Vagina (tissue), 2 donors: ENCODE measurements at regions not wholly inside any gene's neighbourhood (a gene's known extent, or its start where the extent isn't known, plus 50 kb on each side); places are given as distances from the start of the nearest gene placed in this dataset.

Experiments used
- CTCF ChIP-seq, 3 experiments: fragments of 450-650 bp in 2 of 3; fragments of 200-600 bp in 1 of 3; sonication (generic) in 1 of 3; IDR thresholded peaks; one replicate each; pipeline ENCODE4 v1.5.1; 2017 to 2019; ENCODE audit warnings: antibody characterized with exemption in 3 of 3, mild to moderate bottlenecking in 2 of 3, moderate library complexity in 2 of 3
- POLR2A ChIP-seq, 2 donors: fragments of 450-650 bp; IDR thresholded peaks; one replicate each; pipeline ENCODE4 v1.6.1; 2017; ENCODE audit warnings: antibody characterized with exemption in 2 of 2, mild to moderate bottlenecking in 2 of 2, moderate library complexity in 2 of 2
- POLR2AphosphoS5 ChIP-seq, 2 donors: sonication (generic); formaldehyde crosslinking; IDR thresholded peaks; one replicate each; pipeline ENCODE4 v1.9.0; 2017; ENCODE audit warnings: antibody characterized with exemption in 2 of 2, mild to moderate bottlenecking in 2 of 2, low read depth in 1 of 2; ENCODE audit not compliant: insufficient read depth in 1 of 2

GRCh38 chr1:187241971-187242370 is 413.2 kb downstream of the PLA2G4A start:
- TF ChIP-seq CTCF (IDR thresholded peaks at IDR 0.05) (no peak), POLR2A (IDR thresholded peaks at IDR 0.05) (no peak), POLR2AphosphoS5 (IDR thresholded peaks at IDR 0.05; ENCODE audit: insufficient read depth in 1 of 2, low read depth in 1 of 2) (no peak)
